HG03354 (cell line): ENCODE measurements at regions not wholly inside any gene's neighbourhood (a gene's known extent, or its start where the extent isn't known, plus 50 kb on each side); places are given as distances from the start of the nearest gene placed in this dataset.

Experiments
- ATAC-seq: cut with Tn5 transposase; IDR thresholded peaks from one replicate; pipeline ENCODE4 v1.9.1; 2021; ENCODE audit warnings: mild to moderate bottlenecking; ENCODE audit not compliant: unreplicated experiment, poor library complexity, severe bottlenecking

DNA sequence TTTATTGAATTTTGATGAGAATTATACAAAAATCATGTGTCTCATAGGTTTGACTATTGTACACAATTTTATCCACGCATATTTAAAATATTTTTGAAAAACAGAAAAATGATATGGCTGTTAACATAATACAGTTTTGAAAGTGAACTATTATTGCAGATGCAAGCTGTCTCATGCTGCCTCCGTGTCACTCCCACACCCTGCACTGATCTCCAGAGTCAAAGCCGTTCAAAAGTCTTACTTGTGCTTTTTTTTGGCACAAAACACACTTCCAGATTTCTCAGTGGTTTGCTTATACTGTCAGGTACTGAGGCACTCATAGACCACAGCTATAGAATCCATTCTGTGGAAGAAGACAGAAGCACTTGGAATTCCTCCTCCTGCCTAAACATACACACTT, 243.1 kb upstream of the ADARB2 start:
- ATAC-seq: no peak

GRCh38 chr10:1978584-1978983, 241.3 kb upstream of the ADARB2 start:
- ATAC-seq: no peak

- no peak for ATAC-seq
These were observed 240.1 kb upstream of the ADARB2 start for GRCh38 chr10:1977461-1977860.

GRCh38 chr10:1972406-1972805, 235.1 kb upstream of the ADARB2 start:
- ATAC-seq: no peak

DNA sequence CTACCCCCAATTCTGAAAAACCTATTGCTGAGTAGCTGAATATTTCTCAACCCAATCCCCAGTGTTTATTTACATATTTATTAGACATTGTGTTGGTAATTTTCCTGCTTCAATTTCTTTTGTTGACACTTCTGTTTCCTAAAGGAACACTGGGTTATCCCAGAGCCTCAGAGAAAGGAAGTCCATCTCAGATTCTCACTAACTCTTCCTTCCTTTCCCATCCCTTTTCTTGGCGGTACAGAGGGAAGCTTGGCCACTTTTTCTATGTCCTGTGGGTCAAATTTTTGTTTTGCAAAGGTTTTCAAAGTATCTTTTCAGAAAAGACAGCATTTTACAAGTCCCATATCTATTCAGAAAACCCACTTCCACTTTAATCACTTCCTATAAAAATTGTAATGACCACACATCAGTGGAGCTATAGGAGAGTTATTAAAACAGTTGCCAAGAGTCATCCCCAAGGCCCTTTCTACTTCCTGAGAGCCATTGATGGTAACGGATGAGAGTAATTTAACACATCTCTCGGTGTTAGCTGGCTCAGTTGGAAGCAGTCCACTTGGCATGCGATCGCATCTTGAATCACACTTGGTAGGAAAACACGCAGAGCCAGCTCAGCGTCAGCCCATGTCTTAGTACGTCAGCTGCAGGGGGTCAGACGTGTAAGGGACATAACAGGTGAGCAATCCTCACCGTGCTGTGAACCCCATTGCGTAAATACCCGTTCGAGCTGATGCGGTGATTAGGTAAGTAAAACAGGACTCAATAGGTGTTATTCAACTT, 231.1 kb upstream of the ADARB2 start:
- ATAC-seq: no peak

- ATAC-seq: no peak
These were observed 229.5 kb upstream of the ADARB2 start for GRCh38 chr10:1966712-1967376.

DNA sequence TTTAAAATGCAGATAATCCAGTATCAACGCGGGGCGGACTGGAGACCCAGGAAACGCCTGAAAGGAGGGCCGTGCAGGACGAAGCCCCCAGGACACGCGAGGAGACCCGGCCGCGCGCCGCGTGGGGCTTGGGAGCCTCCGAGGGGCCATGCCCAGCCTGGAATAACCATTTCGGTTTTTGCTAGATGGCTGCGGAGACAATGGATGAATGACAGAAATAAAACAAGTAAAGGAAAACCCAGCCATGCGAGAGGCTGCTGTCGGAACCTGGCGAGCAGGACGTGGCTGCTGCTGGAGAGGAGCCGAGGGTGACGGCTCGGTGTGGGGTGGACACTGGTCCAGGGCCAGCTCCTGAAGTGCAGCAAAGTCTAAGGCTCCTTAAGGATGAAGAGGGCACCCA, 227.2 kb upstream of the ADARB2 start:
- no peak for ATAC-seq

DNA sequence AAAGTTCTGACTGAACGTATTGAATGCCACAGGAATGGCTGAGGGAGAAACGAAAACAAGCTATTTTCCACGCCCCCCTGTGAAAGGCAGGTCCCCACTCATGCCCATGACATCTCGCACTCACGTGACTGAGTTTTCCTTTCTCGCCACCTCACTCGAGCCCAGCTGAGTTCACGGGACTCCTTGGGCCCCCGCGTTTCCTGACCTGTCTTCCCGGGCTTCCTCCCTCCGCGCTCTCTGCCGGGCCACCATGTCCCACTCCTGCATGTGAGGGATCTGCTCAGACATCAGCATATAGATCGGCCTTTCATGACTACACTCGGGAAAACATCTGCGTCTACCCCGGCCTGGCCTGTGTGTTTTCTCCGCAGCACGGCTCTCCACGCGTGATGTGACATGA, 226.0 kb upstream of the ADARB2 start:
- ATAC-seq: no peak

DNA sequence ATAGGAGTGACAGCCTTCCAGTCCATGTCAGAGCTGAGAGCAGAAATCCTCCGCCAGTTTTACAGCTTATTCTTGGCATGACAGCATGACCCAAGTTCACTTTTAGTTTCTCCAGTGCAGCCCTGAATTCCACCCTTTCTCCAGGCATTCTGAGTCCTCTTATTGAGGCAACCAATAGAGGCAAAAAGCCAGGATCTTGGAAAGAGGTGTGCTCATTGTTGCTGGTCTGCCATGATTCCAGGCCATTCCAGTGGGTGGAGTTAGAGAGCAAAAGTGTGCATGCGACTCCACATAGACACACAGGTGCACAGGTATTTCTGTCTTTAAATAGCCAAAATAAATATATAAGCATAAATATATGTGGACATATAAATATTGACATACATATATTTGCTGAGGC, 224.7 kb upstream of the ADARB2 start:
- ATAC-seq: no peak

- ATAC-seq: no peak
These were observed 223.7 kb upstream of the ADARB2 start for GRCh38 chr10:1960982-1961381.

DNA sequence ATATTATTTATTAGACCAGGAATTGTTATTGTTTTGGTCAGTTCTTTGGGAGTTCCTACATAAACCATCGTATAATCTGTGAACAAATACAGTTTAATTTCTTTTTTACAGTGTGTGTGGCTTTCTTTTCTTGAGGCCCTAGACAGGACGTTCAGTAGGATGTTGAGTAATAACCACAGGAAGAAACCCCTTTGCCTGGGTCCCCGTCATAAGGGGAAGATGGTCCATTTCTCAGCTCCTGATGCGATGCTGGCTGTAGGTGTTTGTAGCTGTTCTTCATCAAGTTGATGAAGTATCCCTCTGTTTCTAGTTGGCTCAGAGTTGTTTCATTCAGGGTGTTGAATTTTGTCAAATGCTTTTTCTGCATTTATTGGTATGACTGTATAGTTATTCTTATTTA, 219.7 kb upstream of the ADARB2 start:
- ATAC-seq: no peak

GRCh38 chr10:1954300-1954699, 217.0 kb upstream of the ADARB2 start:
- ATAC-seq: no peak

GRCh38 chr10:1952126-1953095, 215.1 kb upstream of the ADARB2 start:
- ATAC-seq: no peak

GRCh38 chr10:1950803-1951495, 213.6 kb upstream of the ADARB2 start:
- no peak for ATAC-seq

DNA sequence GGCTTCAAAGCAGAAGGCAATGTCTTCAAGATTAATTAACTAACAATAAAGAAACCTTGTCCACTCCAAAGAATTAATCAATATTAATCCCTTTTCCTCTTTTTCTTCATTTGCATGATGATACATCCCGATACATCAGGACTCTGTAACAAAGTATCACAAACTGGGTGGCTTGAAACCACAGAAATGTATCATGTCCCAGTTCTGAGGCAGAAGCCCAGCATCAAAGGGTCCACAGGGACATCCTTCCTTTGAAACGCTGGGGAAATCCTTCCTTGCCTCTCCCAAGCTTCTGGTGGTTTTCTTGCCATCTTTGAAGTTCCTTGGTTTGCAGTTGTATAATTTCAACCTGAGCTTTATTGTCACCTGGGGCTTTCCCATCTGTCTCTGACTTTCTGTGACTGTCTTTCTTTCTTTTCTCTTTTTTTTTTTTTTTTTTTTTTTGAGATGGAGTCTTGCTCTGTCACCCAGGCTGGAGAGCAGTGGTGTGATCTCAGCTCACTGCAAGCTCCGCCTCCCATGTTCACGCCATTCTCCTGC, 210.2 kb upstream of the ADARB2 start:
- ATAC-seq: no peak

GRCh38 chr10:1944487-1944886, 207.2 kb upstream of the ADARB2 start:
- no peak for ATAC-seq

DNA sequence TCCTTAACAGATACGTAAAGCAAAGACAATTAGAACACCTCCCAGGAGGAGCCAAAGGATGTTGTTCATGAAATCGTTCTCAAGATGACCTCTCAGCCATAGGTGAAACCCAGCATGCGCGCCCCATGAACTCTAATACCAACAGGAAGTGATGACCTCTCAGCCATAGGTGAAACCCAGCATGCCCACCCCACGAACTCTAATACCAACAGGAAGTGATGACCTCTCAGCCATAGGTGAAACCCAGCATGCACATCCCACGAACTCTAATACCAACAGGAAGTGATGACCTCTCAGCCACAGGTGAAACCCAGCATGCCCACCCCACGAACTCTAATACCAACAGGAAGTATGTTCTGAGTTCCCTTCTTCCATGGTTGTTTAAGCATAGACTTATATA, 205.2 kb upstream of the ADARB2 start:
- no peak for ATAC-seq

DNA sequence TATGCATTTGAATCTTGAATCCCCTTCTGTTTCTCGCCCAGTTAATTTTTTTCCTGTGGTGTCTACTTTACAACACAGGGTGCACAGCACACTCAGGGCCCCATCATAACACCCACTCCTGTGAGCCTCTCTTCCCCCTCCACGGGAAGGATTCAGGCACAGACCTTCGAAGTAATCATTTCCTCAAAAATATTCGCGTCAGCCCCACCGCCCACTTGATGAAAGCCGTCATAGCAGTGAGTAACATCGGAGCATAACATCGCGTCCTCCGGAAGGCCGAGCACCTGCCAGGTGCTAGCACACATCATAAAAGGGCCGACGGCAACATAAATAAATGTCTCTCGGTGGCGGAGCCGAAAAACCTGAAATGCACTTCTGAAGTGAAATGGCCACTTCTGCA, 201.7 kb upstream of the ADARB2 start:
- ATAC-seq: peak; percentile 49

DNA sequence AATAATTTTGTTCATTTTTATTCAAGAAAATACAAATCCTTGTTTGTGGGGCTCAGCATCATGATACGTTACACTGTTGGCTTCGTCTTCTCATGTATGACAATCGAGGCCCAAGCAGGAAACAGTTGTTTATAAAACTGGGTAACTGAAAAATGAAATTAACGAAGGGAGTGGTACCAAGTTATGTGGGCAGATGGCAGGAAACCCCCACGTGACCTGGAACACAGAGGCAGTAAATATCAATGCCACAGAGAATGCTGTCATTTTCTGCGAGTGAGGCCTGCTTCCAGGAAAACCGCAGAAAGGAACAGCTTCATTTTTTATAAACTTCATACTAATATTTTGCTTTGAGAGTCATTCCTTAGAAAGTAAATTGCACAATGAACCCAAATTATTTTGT, 201.0 kb upstream of the ADARB2 start:
- ATAC-seq: no peak

- no peak for ATAC-seq
These were observed 198.6 kb upstream of the ADARB2 start for GRCh38 chr10:1935912-1936311.
